Endothelial cell of umbilical vein (primary cell): ENCODE measurements at regions not wholly inside any gene's neighbourhood (a gene's known extent, or its start where the extent isn't known, plus 50 kb on each side); places are given as distances from the start of the nearest gene placed in this dataset.

Experiments
- BruUV-seq: library from RNA; stranded (reverse); fragments of 400-500 nt; replicated peaks from 2 replicates; lab custom pipeline; 2021; lab: Mats Ljungman, UMichigan
- CTCF ChIA-PET: fragments of 300-600, 350-600 bp; sonication (Branson Sonifier 250); formaldehyde crosslinking; loops from one replicate; lab custom pipeline; 2021; ENCODE audit warnings: antibody characterized with exemption, inconsistent platforms; lab: Charles Lee
- POLR2A ChIA-PET: fragments of 300-600, 350-600 bp; sonication (Branson Sonifier 250); formaldehyde crosslinking; loops from one replicate; lab custom pipeline; 2021; ENCODE audit warnings: antibody characterized with exemption, inconsistent platforms; lab: Charles Lee
- DNase-seq: peaks from one replicate; pipeline ENCODE4 v3.0.0-alpha.2; 2011; ENCODE audit warnings: low read depth, low spot score
- FAIRE-seq: peaks from 2 replicates; lab custom pipeline; 2011; peaks lifted over from hg19 to GRCh38; lab: Jason Lieb, UNC
- H2AFZ ChIP-seq: 2 replicates; pipeline ENCODE4 v1.6.0; 2012; ENCODE audit warnings: low read depth, low read length, control low read depth, inconsistent platforms
- H3K27ac ChIP-seq: 2 replicates; pipeline ENCODE4 v1.5.1; 2011; ENCODE audit warnings: low read depth, mild to moderate bottlenecking, control low read depth, low read length, moderate library complexity; ENCODE audit not compliant: insufficient read depth
- H3K27me3 ChIP-seq, 2 experiments: 2 replicates each; pipeline versions ENCODE4 v1.6.0 to v1.6.1; 2011; ENCODE audit warnings: low read length in 2 of 2, mixed read lengths in 1 of 2; ENCODE audit not compliant: control insufficient read depth in 2 of 2, insufficient read depth in 2 of 2
- H3K36me3 ChIP-seq, 2 experiments: 2 replicates in 1 of 2; 3 replicates in 1 of 2; pipeline ENCODE4 v1.5.1; 2011; ENCODE audit warnings: low read length in 2 of 2, mild to moderate bottlenecking in 1 of 2, moderate library complexity in 1 of 2; ENCODE audit not compliant: control insufficient read depth in 2 of 2, insufficient read depth in 2 of 2; ENCODE audit errors: extremely low read depth in 1 of 2
- H3K4me1 ChIP-seq: 3 replicates; pipeline ENCODE4 v1.5.1; 2011; ENCODE audit warnings: mild to moderate bottlenecking, low read length; ENCODE audit not compliant: control insufficient read depth, insufficient read depth; ENCODE audit errors: extremely low read depth
- H3K4me2 ChIP-seq: 2 replicates; pipeline ENCODE4 v1.6.1; 2011; ENCODE audit warnings: low read length, control low read depth, mixed read lengths; ENCODE audit not compliant: insufficient read depth
- H3K4me3 ChIP-seq, 3 experiments: fragments of 200-600 bp in 1 of 3; sonication (generic), shearing (Covaris generic) in 1 of 3; replicated peaks in 1 of 3; 2 replicates each; pipeline ENCODE4 v1.5.1; 2011 to 2016; ENCODE audit warnings: control low read depth in 3 of 3, low read length in 3 of 3, mild to moderate bottlenecking in 2 of 3, inconsistent platforms in 1 of 3, low read depth in 1 of 3, moderate library complexity in 1 of 3; ENCODE audit not compliant: insufficient read depth in 1 of 3
- H3K79me2 ChIP-seq: 2 replicates; pipeline ENCODE4 v1.6.0; 2012; ENCODE audit warnings: low read length, inconsistent platforms; ENCODE audit not compliant: control insufficient read depth, insufficient read depth
- H3K9ac ChIP-seq: replicated peaks from 2 replicates; pipeline ENCODE3; 2011; ENCODE audit warnings: low read length, control low read depth; ENCODE audit not compliant: insufficient read depth; ENCODE audit errors: extremely low read depth
- H3K9me1 ChIP-seq: replicated peaks from 3 replicates; pipeline ENCODE4 v1.6.0; 2011; ENCODE audit warnings: mild to moderate bottlenecking, low read length; ENCODE audit not compliant: control insufficient read depth, insufficient read depth; ENCODE audit errors: extremely low read depth
- H3K9me3 ChIP-seq: replicated peaks from 2 replicates; pipeline ENCODE4 v1.5.1; 2012; ENCODE audit warnings: low read length, inconsistent platforms; ENCODE audit not compliant: control insufficient read depth, insufficient read depth
- H4K20me1 ChIP-seq: replicated peaks from 2 replicates; pipeline ENCODE3; 2011; ENCODE audit warnings: mild to moderate bottlenecking, low read length; ENCODE audit not compliant: control insufficient read depth, insufficient read depth; ENCODE audit errors: extremely low read depth
- EZH2 ChIP-seq: IDR thresholded peaks from 2 replicates; pipeline ENCODE4 v1.6.1; 2012; ENCODE audit warnings: borderline replicate concordance, low read depth, mild to moderate bottlenecking, moderate library complexity, low read length, inconsistent platforms; ENCODE audit not compliant: severe bottlenecking
- FOS ChIP-seq: IDR thresholded peaks from 2 replicates; pipeline ENCODE4 v1.6.1; 2011; ENCODE audit warnings: mild to moderate bottlenecking, low read length, moderate library complexity, borderline replicate concordance; ENCODE audit not compliant: insufficient read depth
- GATA2 ChIP-seq: IDR thresholded peaks from 2 replicates; pipeline ENCODE4 v1.7.0; 2011; ENCODE audit warnings: low read depth, mild to moderate bottlenecking, moderate library complexity, mixed read lengths, low read length; ENCODE audit not compliant: insufficient read length, insufficient read depth
- JUN ChIP-seq: IDR thresholded peaks from 2 replicates; pipeline ENCODE4 v1.6.1; 2011; ENCODE audit warnings: borderline replicate concordance, low read depth; ENCODE audit not compliant: insufficient read length, insufficient read depth
- MYC ChIP-seq: IDR thresholded peaks from one replicate; pipeline ENCODE4 v1.6.1; 2011; ENCODE audit warnings: mild to moderate bottlenecking, low read depth, low read length
- POLR2A ChIP-seq: IDR thresholded peaks from 2 replicates; pipeline ENCODE4 v1.6.1; 2012; ENCODE audit warnings: low read depth, mild to moderate bottlenecking, control low read depth, low read length
- POLR2AphosphoS5 ChIP-seq: IDR thresholded peaks from 2 replicates; pipeline ENCODE4 v1.6.1; 2012; ENCODE audit warnings: low read depth, mild to moderate bottlenecking, control low read depth, low read length, moderate library complexity; ENCODE audit not compliant: insufficient read depth
- dilution Hi-C: fragments of 300-500 bp; cut with MboI; formaldehyde crosslinking; loops from one replicate; pipeline ENCODE4 v1.15.0; 2019; ENCODE audit warnings: low sequenced_read_pairs; ENCODE audit not compliant: extremely low pct_ligation_motif_present
- intact Hi-C: fragments of 100-400 bp; cut with micrococcal nuclease; formaldehyde crosslinking; loops from one replicate; pipeline ENCODE4 v1.10.0; 2022
- TF ChIP-seq, protein P1 (sequence below), 2 donors: IDR thresholded peaks; 1 replicate in 1 of 2; 2 replicates in 1 of 2; pipeline ENCODE4 v1.5.1; 2011; ENCODE audit warnings: low read length in 2 of 2, mild to moderate bottlenecking in 2 of 2, moderate library complexity in 2 of 2, control low read depth in 1 of 2, inconsistent platforms in 1 of 2, low read depth in 1 of 2; ENCODE audit not compliant: insufficient read depth in 1 of 2; ENCODE audit errors: extremely low read depth in 1 of 2
- TF ChIP-seq, protein P2 (sequence below): IDR thresholded peaks from 2 replicates; pipeline ENCODE4 v1.6.1; 2011; ENCODE audit not compliant: insufficient read depth, insufficient read length

- CTCF ChIA-PET: no interaction called here
- Histone ChIP-seq H3K9ac (no peak overlapping the region), H3K4me1 (peaks cover 20% of the 10 kb centered on the region), H3K4me2 (no peak overlapping the region), H3K27ac (no peak overlapping the region), H3K9me1 (no peaks in the 10 kb centered on the region), H3K4me3 (no peak overlapping the region), H3K9me3 (no peaks in the 10 kb centered on the region), H4K20me1 (no peaks in the 10 kb centered on the region), H3K79me2 (no peaks in the 10 kb centered on the region), H3K27me3 (no peaks in the 10 kb centered on the region), H3K36me3 (no peaks in the 10 kb centered on the region), H2AFZ (no peak overlapping the region)
- BruUV-seq: no TSS peak
- FAIRE-seq (no peak), DNase-seq (no peak)
- dilution Hi-C loops (no loop called here), intact Hi-C loops (no loop called here)
- TF ChIP-seq, protein P1, sequence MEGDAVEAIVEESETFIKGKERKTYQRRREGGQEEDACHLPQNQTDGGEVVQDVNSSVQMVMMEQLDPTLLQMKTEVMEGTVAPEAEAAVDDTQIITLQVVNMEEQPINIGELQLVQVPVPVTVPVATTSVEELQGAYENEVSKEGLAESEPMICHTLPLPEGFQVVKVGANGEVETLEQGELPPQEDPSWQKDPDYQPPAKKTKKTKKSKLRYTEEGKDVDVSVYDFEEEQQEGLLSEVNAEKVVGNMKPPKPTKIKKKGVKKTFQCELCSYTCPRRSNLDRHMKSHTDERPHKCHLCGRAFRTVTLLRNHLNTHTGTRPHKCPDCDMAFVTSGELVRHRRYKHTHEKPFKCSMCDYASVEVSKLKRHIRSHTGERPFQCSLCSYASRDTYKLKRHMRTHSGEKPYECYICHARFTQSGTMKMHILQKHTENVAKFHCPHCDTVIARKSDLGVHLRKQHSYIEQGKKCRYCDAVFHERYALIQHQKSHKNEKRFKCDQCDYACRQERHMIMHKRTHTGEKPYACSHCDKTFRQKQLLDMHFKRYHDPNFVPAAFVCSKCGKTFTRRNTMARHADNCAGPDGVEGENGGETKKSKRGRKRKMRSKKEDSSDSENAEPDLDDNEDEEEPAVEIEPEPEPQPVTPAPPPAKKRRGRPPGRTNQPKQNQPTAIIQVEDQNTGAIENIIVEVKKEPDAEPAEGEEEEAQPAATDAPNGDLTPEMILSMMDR (IDR thresholded peaks at IDR 0.05; ENCODE audit: extremely low read depth in 1 of 2, insufficient read depth in 1 of 2, low read depth in 1 of 2, low read length in 2 of 2): no peak
- no peak for TF ChIP-seq GATA2
- no peak for TF ChIP-seq MYC
- no peak for TF ChIP-seq FOS
- TF ChIP-seq, protein P2, sequence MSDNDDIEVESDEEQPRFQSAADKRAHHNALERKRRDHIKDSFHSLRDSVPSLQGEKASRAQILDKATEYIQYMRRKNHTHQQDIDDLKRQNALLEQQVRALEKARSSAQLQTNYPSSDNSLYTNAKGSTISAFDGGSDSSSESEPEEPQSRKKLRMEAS: no peak
- no peak for TF ChIP-seq EZH2
- TF ChIP-seq JUN: no peak
- TF ChIP-seq POLR2A: no peak
- TF ChIP-seq POLR2AphosphoS5: no peak
- POLR2A ChIA-PET: no interaction called here
These were observed 299.9 kb downstream of the RPS24 start for GRCh38 chr10:78333362-78334143.
